Fibroblast of lung (primary cell): ENCODE measurements at regions not wholly inside any gene's neighbourhood (a gene's known extent, or its start where the extent isn't known, plus 50 kb on each side); places are given as distances from the start of the nearest gene placed in this dataset.

Experiments
- DNase-seq, 2 donors: peaks; one replicate each; pipeline versions ENCODE4 v3.0.0 to v3.0.0-alpha.2; 2010; ENCODE audit warnings: low read depth in 2 of 2
- H2AFZ ChIP-seq: 2 replicates; pipeline ENCODE4 v1.5.1; 2012; ENCODE audit warnings: low read length, control low read depth, inconsistent platforms
- H3K27ac ChIP-seq: 2 replicates; pipeline ENCODE4 v1.5.1; 2011; ENCODE audit warnings: low read length, control low read depth; ENCODE audit not compliant: insufficient read depth
- H3K27me3 ChIP-seq: 2 replicates; pipeline ENCODE4 v1.5.1; 2011; ENCODE audit warnings: mild to moderate bottlenecking, low read length; ENCODE audit not compliant: control insufficient read depth, insufficient read depth
- H3K36me3 ChIP-seq: 2 replicates; pipeline ENCODE4 v1.5.1; 2011; ENCODE audit warnings: low read length; ENCODE audit not compliant: control insufficient read depth, insufficient read depth
- H3K4me1 ChIP-seq: 2 replicates; pipeline ENCODE4 v1.5.1; 2011; ENCODE audit warnings: low read length; ENCODE audit not compliant: control insufficient read depth, insufficient read depth; ENCODE audit errors: extremely low read depth
- H3K4me2 ChIP-seq: 2 replicates; pipeline ENCODE4 v1.5.1; 2011; ENCODE audit warnings: low read length, control low read depth; ENCODE audit not compliant: insufficient read depth; ENCODE audit errors: extremely low read depth
- H3K4me3 ChIP-seq, 4 experiments: fragments of 200-600 bp in 1 of 4; sonication (generic) in 1 of 4; replicated peaks in 1 of 4; 2 replicates each; pipeline ENCODE4 v1.5.1; 2011 to 2016; ENCODE audit warnings: low read length in 4 of 4, low read depth in 3 of 4, mild to moderate bottlenecking in 3 of 4, control low read depth in 2 of 4, inconsistent platforms in 1 of 4, mixed read lengths in 1 of 4; ENCODE audit not compliant: insufficient read depth in 1 of 4; ENCODE audit errors: control extremely low read depth in 1 of 4
- H3K79me2 ChIP-seq: 2 replicates; pipeline ENCODE4 v1.5.1; 2012; ENCODE audit warnings: mild to moderate bottlenecking, low read length, inconsistent platforms; ENCODE audit not compliant: control insufficient read depth, insufficient read depth
- H3K9ac ChIP-seq: 2 replicates; pipeline ENCODE4 v1.5.1; 2011; ENCODE audit warnings: mild to moderate bottlenecking, low read length, control low read depth; ENCODE audit not compliant: insufficient read depth
- H3K9me3 ChIP-seq: 2 replicates; pipeline ENCODE4 v1.5.1; 2012; ENCODE audit warnings: low read depth, low read length; ENCODE audit not compliant: control insufficient read depth, insufficient read depth
- H4K20me1 ChIP-seq: 2 replicates; pipeline ENCODE4 v1.5.1; 2011; ENCODE audit warnings: low read length; ENCODE audit not compliant: control insufficient read depth, insufficient read depth; ENCODE audit errors: extremely low read depth
- CTCF ChIP-seq, 2 donors: IDR thresholded peaks in 1 of 2; conservative IDR thresholded peaks in 1 of 2; 1 replicate in 1 of 2; 2 replicates in 1 of 2; pipeline ENCODE4 v1.5.1; 2011 to 2012; ENCODE audit warnings: low read length in 2 of 2, control low read depth in 1 of 2, inconsistent platforms in 1 of 2, low read depth in 1 of 2, mild to moderate bottlenecking in 1 of 2
- EZH2 ChIP-seq: IDR thresholded peaks from 2 replicates; pipeline ENCODE4 v1.5.1; 2012; ENCODE audit warnings: low read length, control low read depth, mild to moderate bottlenecking; ENCODE audit errors: missing control alignments

GRCh38 chr14:29444216-29444615, 483.4 kb downstream of the PRKD1 start:
- Histone ChIP-seq H3K9ac (no peak overlapping the region), H3K9me3 (no peaks in the 10 kb centered on the region), H3K4me1 (peaks cover 2% of the 10 kb centered on the region), H2AFZ (no peak overlapping the region), H3K79me2 (no peaks in the 10 kb centered on the region), H3K4me2 (no peak overlapping the region), H3K27ac (no peak overlapping the region), H4K20me1 (no peaks in the 10 kb centered on the region), H3K36me3 (no peaks in the 10 kb centered on the region), H3K27me3 (no peaks in the 10 kb centered on the region), H3K4me3 (no peak overlapping the region)
- TF ChIP-seq CTCF (conservative IDR thresholded peaks at IDR 0.05 in 1 of 2, IDR thresholded peaks at IDR 0.05 in 1 of 2; ENCODE audit: low read depth in 1 of 2, low read length in 2 of 2) (no peak), EZH2 (no peak)
- DNase-seq, result peak in 1 of 2 donors; percentile 19

- Histone ChIP-seq H3K4me2 (no peak overlapping the region), H2AFZ (no peak overlapping the region), H3K4me3 (no peak overlapping the region), H3K27ac (no peak overlapping the region), H3K9ac (no peak overlapping the region), H3K4me1 (peaks cover 2% of the 10 kb centered on the region), H3K79me2 (no peaks in the 10 kb centered on the region), H3K27me3 (no peaks in the 10 kb centered on the region), H3K36me3 (no peaks in the 10 kb centered on the region), H3K9me3 (no peaks in the 10 kb centered on the region), H4K20me1 (no peaks in the 10 kb centered on the region)
- DNase-seq, result peak in 1 of 2 donors; percentile 17
- TF ChIP-seq EZH2 (no peak), CTCF (conservative IDR thresholded peaks at IDR 0.05 in 1 of 2, IDR thresholded peaks at IDR 0.05 in 1 of 2; ENCODE audit: low read depth in 1 of 2, low read length in 2 of 2) (no peak)
Observed at GRCh38 chr14:29444805-29445204, 482.8 kb downstream of the PRKD1 start.

- peaks cover 2% of the 10 kb centered on the region for H3K4me1 ChIP-seq
- H3K36me3 ChIP-seq, result no peaks in the 10 kb centered on the region
- no peak overlapping the region for H2AFZ ChIP-seq
- H3K79me2 ChIP-seq, result no peaks in the 10 kb centered on the region
- no peaks in the 10 kb centered on the region for H4K20me1 ChIP-seq
- H3K4me3 ChIP-seq, result no peak overlapping the region
- no peaks in the 10 kb centered on the region for H3K27me3 ChIP-seq
- H3K4me2 ChIP-seq, result no peak overlapping the region
- TF ChIP-seq EZH2, result no peak
- no peak for TF ChIP-seq CTCF (conservative IDR thresholded peaks at IDR 0.05 in 1 of 2, IDR thresholded peaks at IDR 0.05 in 1 of 2; ENCODE audit: low read depth in 1 of 2, low read length in 2 of 2)
- DNase-seq, result no peak
- no peak overlapping the region for H3K9ac ChIP-seq
- H3K27ac ChIP-seq, result no peak overlapping the region
- no peaks in the 10 kb centered on the region for H3K9me3 ChIP-seq
Observed at GRCh38 chr14:29446971-29447370, 480.7 kb downstream of the PRKD1 start.
